Kidney (tissue), 13 donors: ENCODE measurements at regions not wholly inside any gene's neighbourhood (a gene's known extent, or its start where the extent isn't known, plus 50 kb on each side); places are given as distances from the start of the nearest gene placed in this dataset.

Experiments
- DNase-seq, 5 donors: peaks; one replicate each; pipeline ENCODE4 v3.0.0-alpha.2; 2013 to 2020
- FAIRE-seq: peaks from 2 replicates; lab custom pipeline; 2012; peaks lifted over from hg19 to GRCh38; lab: Jason Lieb, UNC
- H3K27ac ChIP-seq, 2 donors: one replicate each; pipeline ENCODE4 v1.7.0; 2013; ENCODE audit warnings: low read depth in 2 of 2, low read length in 2 of 2, inconsistent platforms in 1 of 2
- H3K27me3 ChIP-seq: one replicate; pipeline ENCODE4 v1.7.1; 2013; ENCODE audit warnings: low read length, inconsistent platforms; ENCODE audit not compliant: control insufficient read depth, insufficient read depth
- H3K36me3 ChIP-seq, 3 donors: one replicate each; pipeline versions ENCODE4 v1.7.0 to v1.7.1; 2013; ENCODE audit warnings: low read length in 3 of 3, control low read depth in 1 of 3, inconsistent platforms in 1 of 3; ENCODE audit not compliant: insufficient read depth in 3 of 3, control insufficient read depth in 2 of 3
- H3K4me1 ChIP-seq, 3 donors: one replicate each; pipeline versions ENCODE4 v1.7.0 to v1.7.1; 2013; ENCODE audit warnings: low read length in 3 of 3, inconsistent platforms in 1 of 3, low read depth in 1 of 3; ENCODE audit not compliant: control insufficient read depth in 2 of 3, insufficient read depth in 2 of 3
- H3K4me3 ChIP-seq, 3 donors: one replicate each; pipeline versions ENCODE4 v1.7.0 to v1.8.1; 2013; ENCODE audit warnings: low read length in 3 of 3, control low read depth in 1 of 3, inconsistent platforms in 1 of 3
- H3K9ac ChIP-seq, 3 donors: one replicate each; pipeline versions ENCODE4 v1.7.0 to v1.7.1; 2013; ENCODE audit warnings: low read length in 3 of 3, control low read depth in 1 of 3, inconsistent platforms in 1 of 3
- H3K9me3 ChIP-seq, 3 donors: one replicate each; pipeline versions ENCODE4 v1.7.0 to v1.7.1; 2013; ENCODE audit warnings: low read length in 3 of 3, control low read depth in 1 of 3, inconsistent platforms in 1 of 3; ENCODE audit not compliant: control insufficient read depth in 2 of 3, insufficient read depth in 1 of 3
- intact Hi-C: fragments of 100-400 bp; cut with DNase I; formaldehyde crosslinking; loops from one replicate; pipeline ENCODE4 v1.11.1; 2022
- TF ChIP-seq, protein P1 (sequence below): IDR thresholded peaks from 3 replicates; pipeline ENCODE4 v1.5.1; 2012; ENCODE audit warnings: mild to moderate bottlenecking, moderate library complexity, borderline replicate concordance; ENCODE audit not compliant: insufficient read depth; ENCODE audit errors: extremely low read depth
- donor health status: control.
- donor health status: control.
- donor health status: control.
- donor health status: control.
- donor health status: control.
- donor health status: DM: yes; HTN: yes; CAD: no.
- donor health status: Normal renal cell carcinoma (clear cell type).

DNA sequence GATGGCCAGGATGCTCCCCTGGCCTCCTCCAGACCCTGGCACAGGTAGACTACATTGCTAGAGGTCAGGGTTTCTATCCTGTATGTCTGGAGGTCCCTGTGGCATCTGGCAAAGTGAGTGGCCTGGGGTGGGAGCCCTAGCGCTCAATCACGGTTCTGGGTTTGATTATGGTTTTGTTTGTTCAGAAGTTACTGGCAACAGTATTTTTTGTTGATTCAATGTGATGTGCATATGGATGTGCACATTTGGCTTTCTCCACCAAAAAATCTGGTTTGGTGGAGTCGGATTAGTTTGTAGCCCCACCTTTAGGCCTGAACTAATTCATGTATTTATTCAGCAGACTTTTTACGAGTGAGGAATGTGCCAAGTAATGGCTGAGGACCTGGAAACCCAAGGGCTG is 109.7 kb downstream of the VEGFA start:
- Histone ChIP-seq H3K9ac (no peak overlapping the region), H3K4me1 (peaks cover 2 to 5% (median 5%) of the 10 kb centered on the region in 3 donors), H3K36me3 (no peaks in the 10 kb centered on the region), H3K9me3 (no peaks in the 10 kb centered on the region), H3K27me3 (no peaks in the 10 kb centered on the region), H3K27ac (no peak overlapping the region), H3K4me3 (no peak overlapping the region)
- DNase-seq (no peak), FAIRE-seq (no peak)
- TF ChIP-seq, protein P1, sequence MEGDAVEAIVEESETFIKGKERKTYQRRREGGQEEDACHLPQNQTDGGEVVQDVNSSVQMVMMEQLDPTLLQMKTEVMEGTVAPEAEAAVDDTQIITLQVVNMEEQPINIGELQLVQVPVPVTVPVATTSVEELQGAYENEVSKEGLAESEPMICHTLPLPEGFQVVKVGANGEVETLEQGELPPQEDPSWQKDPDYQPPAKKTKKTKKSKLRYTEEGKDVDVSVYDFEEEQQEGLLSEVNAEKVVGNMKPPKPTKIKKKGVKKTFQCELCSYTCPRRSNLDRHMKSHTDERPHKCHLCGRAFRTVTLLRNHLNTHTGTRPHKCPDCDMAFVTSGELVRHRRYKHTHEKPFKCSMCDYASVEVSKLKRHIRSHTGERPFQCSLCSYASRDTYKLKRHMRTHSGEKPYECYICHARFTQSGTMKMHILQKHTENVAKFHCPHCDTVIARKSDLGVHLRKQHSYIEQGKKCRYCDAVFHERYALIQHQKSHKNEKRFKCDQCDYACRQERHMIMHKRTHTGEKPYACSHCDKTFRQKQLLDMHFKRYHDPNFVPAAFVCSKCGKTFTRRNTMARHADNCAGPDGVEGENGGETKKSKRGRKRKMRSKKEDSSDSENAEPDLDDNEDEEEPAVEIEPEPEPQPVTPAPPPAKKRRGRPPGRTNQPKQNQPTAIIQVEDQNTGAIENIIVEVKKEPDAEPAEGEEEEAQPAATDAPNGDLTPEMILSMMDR: no peak
- intact Hi-C loops: no loop called here

DNA sequence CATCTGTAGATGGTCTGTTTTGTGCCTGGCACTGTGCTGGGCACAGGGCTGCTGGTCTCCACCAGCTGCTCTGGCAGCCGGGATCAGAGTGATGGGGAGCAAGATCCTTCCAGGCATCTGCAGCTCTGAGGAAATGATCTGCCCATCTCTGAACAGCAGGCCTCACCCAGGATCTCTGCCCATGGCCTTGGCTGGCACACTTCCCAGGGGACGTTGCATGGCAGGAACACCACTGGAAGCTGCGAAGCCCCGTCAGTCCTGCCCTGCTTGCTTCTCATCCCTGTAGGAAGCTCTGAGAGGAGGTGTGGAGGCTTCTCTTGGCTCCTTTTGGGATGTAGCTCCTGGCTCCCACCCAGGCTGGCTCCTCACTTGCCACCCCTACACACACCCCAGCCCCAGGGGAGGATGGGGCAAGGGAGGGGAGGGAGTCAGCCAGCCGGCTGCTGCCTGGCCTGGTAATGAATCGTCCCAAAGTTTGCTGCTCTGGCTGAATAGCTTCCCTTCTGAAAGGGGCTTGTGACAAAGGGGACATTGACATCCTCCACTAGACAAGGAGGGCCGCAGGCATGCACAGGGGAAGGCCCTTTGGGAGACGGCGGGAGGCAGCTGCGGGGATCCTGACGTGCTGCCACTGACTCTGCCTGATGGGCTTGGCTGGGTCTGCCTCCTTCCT is 108.9 kb downstream of the VEGFA start:
- DNase-seq (peak in 1 of 5 donors; percentile 40), FAIRE-seq (no peak)
- no peaks in the 10 kb centered on the region for H3K27me3 ChIP-seq
- H3K36me3 ChIP-seq: no peaks in the 10 kb centered on the region
- H3K27ac ChIP-seq: no peak overlapping the region
- intact Hi-C loops: no loop called here
- H3K9ac ChIP-seq: no peak overlapping the region
- H3K4me3 ChIP-seq: no peak overlapping the region
- peaks cover 3 to 8% (median 6%) of the 10 kb centered on the region in 3 donors for H3K4me1 ChIP-seq
- no peaks in the 10 kb centered on the region for H3K9me3 ChIP-seq
- TF ChIP-seq, protein P1: no peak

DNA sequence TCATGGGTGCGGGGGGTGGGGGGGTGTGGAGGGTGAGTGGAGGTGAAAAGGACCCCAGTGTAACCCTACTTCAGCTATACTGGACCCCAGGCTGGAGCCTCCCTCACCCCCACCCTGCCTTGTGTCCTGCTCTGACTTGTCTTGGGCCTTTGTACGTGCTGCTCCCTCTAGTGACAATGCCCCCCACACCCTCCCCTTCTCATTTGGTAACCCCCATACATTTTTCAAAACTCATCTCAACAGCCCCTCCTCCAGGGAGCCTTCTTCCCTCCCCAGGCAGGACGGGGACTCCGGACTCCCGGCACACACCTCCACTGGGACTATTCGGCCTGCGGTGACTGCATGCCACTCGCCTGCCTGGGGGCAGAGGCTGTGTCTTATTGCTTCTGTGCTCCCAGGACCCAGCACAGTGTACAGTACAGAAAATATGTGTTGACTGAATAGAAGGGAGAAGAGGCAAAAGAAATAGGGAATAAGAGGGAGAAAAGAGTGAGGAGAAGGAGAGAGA is 108.2 kb downstream of the VEGFA start:
- DNase-seq (no peak), FAIRE-seq (no peak)
- intact Hi-C loops: no loop called here

More for the DNA sequence above, 108.2 kb downstream of the VEGFA start:
- no peak overlapping the region for H3K27ac ChIP-seq
- H3K9ac ChIP-seq: no peak overlapping the region
- no peaks in the 10 kb centered on the region for H3K9me3 ChIP-seq
- TF ChIP-seq, protein P1: no peak
- H3K4me1 ChIP-seq: peaks cover 3 to 7% (median 6%) of the 10 kb centered on the region in 3 donors
- no peaks in the 10 kb centered on the region for H3K36me3 ChIP-seq
- no peak overlapping the region for H3K4me3 ChIP-seq
- no peaks in the 10 kb centered on the region for H3K27me3 ChIP-seq
